ENCODE measurements at regions not wholly inside any gene's neighbourhood (a gene's known extent, or its start where the extent isn't known, plus 50 kb on each side); places are given as distances from the start of the nearest gene placed in this dataset.
"Not testable (repeated sequence)": the region's sequence is repeated elsewhere in the genome, so short reads cannot be mapped to it uniquely, and the experiment has no call there.

DNA sequence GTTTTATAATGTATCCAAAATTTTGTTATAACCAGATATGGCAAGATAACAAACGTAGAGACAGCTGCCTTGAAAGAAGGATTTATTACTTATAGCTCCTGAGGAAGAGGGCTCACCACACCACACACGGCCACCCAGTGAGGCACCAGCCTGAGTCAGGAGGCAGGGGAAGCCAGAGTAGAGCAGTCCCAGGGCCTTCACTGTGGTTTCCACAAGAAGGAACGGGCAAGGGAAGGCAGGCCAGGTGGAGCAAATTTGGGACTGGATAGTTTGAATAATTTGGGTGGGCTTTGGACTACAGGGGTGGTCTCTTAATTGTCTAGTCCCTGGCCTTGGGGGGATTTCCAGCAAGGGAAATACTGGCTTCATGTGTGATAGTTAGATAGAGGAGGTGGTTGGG lies 72.5 kb downstream of the RRAGC start:
- DNase-seq: no peak

DNA sequence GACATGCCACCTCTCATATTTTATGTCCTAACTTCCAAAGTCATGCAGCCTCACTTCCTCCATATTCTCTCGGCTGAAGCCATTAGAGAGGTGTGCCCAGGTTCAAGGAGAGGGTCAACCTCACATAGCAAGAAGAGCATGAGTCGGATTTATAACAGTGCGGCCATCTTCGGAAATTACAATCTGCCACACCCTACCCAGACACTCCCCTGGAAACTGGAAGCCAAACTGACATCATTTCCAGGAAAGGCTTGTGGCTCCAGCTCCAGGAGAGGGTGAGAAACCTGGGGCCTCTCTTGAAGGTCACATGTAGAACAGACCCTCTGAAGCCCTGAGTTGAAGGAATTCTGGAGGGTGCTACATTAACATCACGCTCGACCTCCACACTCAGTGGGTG lies 73.5 kb downstream of the RRAGC start:
- no peak for DNase-seq

DNA sequence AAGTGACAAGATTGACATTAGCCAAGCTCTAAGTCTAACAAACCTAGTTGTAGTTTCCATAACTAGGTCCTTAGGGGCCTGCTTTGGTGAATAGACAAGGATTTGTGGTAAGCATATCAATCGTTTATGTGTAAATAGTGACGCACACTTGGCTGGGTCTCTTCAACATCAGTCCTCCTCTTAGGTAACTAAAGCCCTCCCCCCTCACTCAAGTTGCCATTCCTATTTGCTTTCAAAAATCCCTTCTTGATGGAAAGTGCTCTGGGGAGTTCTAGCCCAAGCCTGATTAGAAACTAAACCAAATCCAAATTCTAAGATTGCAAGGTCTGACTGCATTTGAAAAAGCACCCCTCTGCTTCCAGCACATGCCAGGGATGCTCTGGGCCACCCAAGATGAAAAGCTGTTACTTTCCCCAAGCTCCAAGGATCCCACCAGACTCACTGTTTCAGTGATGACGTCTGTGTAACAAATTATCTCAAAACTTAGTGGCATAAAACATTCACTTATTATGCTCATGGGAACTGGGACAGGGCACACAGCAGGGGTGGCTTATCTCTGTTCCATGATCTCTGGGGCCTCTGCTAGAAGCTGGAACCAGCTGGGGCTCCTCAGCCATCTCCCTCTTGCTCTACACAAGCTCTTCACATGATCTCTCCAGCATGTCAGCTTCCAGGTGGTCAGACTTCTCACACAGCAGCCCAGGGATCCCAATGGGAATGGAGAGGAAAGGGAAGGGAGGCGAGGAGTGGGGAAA lies 74.1 kb downstream of the RRAGC start:
- DNase-seq: no peak

DNA sequence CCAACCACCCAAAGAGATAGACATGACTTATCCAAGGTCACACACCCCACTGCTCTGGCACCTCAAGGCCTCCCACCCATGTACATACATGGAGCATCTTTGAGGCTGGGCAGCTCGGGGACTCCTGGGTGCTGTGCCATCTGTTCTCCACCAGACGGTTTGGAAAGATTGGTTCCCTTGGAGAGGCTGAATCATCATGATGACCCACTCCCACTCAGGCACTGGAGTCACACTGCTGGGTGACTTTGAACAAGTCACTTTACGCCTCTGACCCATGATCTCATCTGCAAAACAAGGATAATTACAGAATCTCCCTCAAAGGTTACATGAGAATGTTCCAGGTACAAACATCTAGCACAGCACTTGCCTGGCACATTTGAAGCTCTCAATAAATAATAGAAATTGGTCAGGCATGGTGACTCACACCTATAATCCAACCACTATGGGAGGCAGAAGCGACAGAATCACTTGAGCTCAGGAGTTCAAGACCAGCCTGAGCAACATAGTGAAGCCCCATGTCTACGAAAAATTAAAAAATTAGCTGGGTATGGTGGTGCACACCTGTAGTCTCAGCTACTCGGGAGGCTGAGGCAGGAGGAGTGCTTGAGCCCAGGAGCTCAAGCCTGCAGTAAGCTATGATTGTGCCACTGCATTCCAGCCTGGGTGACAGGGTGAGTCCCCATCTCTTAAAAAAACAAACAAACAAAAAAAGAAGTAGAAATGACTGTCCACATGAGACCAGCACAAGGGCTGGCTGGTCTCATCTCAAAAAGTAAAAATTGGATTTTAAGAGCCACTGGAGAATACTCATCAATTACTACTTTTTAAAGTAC lies 74.9 kb downstream of the RRAGC start:
- no peak for DNase-seq

DNA sequence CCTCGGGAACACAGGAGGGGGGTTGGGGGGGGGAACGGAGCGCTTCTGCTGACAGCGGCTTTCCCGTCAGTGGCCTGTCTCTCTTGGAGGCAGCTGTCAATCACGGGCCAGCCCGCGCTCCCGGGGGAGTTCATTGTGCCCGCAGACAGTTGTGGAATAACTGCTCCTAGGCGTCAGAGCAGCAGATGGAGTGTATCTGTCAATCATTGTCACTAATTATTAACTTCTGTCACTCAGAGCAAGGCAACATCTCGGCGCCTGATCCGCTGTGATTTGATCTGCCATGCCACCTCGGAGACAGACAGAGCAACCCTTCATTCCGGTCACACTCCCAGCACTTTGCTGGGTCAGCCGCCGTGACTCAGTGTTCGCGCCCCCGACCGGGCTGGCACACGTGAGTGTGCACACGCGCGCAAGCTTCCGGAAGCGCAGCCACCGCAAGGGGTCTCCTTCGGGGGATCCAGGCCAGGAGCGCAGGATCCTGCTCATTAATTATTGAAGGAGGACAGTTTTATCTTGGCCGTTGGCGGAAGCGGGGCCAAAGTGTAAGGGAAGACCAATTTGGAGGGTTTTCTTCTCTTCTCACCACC lies 75.8 kb downstream of the RRAGC start:
- DNase-seq: no peak

DNA sequence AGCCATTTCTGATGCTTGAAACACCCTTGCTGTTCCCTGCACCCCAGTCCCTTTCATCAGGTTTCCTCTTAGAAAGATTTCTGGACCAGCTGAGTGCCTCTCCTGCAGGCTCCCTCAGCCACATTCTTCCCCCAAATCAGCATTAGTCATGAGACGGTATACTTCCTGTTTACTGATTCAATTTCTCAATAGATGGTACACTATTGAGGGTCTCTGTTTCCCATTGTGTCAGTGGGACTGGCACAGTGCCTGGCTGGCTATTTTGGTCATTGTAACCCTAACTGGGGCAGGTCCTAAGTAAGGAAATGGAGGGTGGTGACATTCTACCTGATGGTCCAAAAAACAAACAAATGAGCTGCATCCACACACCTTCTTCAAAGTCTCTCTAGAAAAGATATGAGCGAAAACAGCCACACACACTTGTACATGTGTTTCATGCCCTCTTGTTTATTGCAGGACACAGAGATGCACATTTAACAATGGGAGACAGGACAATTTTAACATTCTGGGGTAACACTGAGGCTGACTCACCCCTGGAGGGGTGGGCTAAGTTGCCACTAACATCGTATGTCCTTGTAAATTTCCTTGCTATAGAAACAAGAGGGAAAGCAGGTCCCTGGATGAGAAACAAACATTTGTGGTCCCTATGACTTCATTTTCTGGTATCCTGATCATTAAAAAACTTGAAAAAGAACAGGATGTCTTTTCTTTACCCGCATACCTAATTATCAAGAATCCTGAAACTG lies 77.5 kb downstream of the RRAGC start:
- DNase-seq: no peak

DNA sequence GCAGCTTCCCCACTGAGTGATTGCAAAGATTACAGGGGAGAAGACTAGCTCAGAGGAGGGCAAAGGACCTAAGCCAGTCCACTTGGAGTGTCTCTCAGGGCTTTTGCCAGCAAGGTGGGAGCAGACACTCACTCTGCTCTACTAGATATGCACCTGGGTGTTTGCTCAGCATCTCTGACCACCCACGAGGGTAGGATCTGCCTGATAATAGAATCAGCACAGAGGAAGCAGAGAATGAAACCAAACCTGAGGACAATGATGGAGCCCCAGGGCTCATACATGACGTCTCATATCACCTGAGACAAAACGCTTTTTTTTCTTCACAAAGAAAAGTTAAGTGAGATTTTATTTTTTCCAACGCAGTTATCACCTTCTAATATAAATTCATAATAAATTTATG lies 79.4 kb downstream of the RRAGC start:
- no peak for DNase-seq

DNA sequence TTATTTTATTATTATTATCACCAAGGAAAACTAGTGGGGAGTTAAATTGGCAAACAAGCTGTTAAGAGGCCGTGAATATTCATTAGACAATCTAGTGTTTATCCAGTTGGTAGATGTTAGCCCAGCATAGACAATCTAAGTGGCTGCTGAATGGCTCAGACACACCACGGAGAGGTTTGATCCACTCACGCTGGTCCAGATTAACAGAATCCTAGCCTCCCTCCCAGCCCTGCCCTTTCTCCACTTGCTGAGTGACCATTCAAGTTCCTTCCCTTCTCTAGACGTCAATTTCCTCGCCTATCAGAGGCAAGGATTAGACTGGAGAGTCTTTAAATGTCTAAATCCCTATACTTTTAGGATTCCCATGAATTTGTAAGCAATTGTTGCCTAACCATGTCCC lies 80.1 kb downstream of the RRAGC start:
- DNase-seq: no peak

DNA sequence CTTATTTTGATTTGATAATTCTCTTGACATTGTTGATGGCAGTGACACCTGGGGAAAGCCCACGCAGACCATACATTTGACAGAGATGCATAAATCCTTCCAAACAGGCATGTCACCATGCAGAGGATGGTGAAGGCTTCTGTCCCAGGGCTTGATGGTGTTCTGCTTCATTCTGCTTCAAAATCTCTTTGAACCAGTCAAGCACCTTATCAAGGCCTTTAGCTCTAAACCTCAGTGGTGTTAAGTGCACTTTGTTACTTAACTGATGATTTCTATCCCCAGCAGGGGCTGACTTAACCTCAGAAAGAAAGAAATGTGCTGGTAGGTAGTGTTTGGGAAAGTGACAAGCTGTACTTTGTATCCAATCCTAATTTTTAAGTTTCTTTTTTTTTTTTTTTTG lies 81.1 kb downstream of the RRAGC start:
- DNase-seq: no peak

DNA sequence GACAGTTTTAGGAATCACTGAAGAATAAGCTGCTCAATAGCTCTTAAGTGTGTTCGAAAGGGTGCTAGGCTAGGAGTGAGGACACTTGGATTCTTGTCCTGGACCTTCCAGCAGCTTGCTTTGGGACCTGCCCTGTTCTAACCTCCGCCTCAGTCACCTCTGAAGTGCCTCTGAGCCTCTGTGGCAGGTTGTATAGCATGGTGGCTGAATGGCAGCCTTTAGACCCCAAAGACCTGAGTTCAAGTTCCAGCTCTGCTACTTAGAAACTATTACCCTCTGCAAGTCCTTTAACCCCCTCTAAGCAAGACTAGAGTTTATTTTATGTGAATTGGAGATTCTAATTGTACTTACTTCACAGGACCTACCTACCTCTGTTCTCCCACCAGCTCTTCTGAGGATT lies 81.5 kb downstream of the RRAGC start:
- DNase-seq: no peak

DNA sequence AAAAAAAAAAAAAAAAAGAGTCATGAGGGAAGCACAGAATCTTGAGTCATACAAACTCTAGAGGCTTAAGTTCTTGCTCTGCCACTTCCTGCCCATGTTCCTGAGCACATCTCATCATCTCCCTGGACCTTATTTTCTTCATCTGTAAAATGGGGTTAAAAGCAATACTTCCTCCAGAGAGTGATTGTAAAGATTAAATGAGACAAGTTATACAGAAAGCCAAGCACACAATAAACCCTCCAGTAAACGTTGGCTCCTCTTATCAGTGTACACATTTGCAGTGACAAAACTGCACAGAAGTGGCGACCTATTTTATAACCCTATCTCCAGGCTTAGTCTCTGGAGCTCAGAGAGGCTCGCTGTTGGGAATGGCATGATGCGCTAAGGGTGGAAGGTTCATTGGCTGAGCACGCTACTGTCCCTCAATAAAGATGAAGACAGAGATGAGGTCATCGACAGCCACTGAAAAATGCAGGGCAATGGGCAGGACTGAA lies 82.1 kb downstream of the RRAGC start:
- no peak for DNase-seq

DNA sequence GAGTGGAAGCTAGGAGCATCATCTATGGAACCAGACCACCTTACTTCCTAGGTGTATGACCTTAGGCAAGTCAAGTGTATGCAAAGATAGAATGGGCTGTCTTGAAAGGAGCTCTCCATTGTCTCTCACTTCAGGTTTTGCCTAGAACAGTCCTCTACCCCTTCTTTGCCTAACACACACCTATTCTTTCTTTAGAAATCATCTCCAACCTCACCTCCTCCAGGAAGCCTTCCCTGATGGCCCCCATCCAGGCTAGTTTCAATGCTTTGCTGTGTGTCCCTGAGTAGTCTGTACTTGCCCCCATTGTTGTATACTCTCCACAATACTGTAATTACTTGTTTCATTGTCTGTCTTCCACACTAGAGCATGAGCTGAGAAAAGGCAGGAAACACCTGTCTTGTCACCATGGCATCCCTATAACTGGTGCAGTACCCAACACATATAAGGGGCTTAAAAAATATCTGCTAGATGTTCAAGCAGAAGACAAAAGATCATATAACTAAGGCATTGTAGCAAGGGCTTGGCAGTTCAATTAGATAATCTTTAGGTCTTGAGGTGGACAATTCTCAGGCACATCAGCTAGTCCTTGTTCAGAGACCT lies 83.0 kb downstream of the RRAGC start:
- DNase-seq: no peak

DNA sequence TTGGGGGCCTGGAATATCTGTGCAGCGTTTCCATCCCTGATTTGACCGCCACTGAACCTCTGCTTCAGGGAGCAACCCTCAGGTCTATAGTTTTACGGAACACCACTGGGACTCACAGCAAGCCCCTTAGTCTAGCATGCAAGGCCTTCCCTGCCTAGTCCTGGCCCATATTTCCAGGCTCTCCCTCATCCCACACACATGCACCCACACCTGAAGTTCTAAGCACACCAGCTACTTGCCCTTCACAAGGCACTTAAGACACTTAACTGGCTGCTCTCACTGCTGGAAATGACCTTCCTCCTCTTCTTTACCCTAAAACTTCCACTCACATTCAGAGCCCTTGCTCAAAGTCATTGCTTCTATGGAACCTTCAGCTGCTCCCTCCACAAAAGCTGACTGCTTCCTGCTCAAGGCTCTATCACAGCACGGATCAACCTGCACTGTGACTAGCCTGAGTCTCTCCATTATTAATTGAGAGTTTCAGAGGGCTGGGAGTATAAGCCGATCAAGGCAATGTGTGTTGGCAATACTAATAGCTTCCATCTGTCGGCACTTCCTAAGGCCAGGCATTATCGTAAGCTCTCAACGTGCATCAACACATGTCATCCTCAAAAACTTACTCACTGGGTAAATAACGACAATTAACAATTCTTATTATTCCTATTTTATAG lies 84.3 kb downstream of the RRAGC start:
- DNase-seq: no peak

DNA sequence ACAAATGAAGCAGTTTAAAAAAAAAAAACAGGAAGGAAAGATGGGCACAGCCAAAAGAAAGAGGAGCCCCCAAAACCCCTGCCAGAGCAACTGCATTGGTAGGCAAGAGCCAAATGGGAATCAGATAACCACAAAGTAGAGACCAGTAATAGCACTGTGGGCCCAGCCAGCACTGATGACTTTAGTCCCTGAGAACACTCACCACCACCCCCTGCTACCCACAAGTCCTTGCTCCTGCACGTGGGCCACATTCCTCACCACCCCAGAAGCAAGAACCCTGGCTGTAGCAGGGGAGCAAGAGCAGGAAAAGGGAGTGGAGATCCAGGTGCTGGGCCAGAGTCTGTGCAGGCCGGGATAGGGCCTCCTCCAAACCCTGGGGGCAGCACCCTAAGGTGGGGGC lies 86.1 kb downstream of the RRAGC start:
- DNase-seq: no peak

DNA sequence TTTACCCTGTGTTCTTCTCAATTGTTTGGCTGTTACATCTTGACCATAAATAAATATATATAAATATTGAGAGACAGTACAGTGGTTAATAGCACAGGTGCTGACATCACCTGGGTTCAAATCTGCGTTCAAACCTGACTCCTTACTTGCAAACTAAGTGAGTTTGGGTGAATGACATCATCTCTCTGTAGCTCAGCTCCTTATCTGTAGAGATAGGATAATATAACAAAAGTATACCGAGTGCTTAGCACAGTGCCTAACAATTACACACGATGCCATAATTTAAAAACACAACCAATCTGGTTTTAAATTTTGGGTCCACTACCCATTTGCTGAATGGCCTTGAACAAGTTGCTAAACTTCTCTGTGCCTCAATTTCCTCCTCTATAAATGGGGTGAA lies 86.6 kb downstream of the RRAGC start:
- no peak for DNase-seq

DNA sequence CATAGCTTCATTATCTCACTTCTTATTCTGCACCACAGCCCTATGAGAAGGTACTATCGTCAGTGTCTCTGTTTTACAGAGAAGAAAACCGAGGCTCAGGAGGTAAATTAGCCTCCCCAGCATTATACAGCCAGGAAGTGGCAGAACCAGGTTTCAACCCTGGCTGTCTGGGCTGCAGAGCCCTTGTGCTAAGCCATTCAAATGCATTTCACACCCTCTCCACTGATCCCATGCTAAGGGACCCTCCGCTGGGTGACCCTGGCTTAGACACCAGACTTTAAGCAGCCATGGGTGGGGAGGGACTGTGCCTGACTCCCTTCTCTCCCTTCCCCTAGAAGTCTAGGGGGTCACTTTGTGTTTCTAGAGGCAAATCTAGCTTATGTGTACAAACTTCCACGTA lies 87.5 kb downstream of the RRAGC start:
- no peak for DNase-seq

DNA sequence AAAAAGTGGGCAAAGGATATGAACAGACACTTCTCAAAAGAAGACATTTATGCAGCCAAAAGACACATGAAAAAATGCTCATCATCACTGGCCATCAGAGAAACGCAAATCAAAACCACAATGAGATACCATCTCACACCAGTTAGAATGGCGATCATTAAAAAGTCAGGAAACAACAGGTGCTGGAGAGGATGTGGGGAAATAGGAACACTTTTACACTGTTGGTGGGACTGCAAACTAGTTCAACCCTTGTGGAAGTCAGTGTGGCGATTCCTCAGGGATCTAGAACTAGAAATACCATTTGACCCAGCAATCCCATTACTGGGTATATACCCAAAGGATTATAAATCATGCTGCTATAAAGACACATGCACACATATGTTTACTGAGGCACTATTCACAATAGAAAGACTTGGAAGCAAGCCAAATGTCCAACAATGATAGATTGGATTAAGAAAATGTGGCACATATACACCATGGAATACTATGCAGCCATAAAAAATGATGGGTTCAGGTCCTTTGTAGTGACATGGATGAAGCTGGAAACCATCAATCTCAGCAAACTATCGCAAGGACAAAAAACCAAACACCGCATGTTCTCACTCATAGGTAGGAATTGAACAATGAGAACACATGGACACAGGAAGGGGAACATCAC lies 88.9 kb downstream of the RRAGC start:
- not testable (repeated sequence) for DNase-seq

DNA sequence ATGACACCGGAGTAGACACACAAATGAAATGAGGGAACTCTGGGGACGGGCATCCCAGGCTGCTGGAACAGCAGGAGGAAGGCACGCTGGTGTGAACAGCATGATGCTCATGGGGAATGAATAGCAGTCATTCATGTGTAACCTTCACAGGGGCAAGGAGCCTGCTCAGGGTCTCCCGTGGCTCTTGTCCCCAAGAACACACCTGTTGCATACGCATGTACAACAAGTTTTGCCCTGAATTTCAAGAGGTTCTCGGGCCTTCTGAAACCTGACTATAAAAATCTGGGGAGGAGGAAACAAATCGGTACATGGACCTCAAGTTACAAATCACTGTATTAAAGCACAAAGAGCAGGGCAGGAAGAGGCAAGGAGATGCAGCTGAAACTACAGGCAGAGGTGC lies 93.4 kb downstream of the RRAGC start:
- DNase-seq: no peak

DNA sequence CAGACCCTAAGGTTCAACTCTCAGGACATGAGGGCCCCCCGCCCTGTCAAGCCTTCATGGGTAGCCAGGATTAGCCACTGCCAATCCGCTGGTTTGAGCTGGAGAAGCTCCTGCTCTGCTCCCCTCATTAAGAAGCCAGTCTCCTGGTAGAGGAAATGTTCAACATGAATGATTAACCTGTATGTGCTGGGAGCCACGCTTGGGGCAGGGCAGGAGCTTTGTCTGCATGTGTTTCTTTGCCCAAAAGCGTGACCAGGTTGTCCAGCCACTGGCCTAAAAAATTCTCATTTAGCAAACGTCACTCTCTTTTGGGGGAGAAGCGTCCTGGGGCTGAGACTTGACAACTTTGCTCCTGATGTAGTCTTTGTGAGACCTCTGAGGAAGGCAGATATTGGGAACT lies 96.5 kb downstream of the RRAGC start:
- DNase-seq: no peak

DNA sequence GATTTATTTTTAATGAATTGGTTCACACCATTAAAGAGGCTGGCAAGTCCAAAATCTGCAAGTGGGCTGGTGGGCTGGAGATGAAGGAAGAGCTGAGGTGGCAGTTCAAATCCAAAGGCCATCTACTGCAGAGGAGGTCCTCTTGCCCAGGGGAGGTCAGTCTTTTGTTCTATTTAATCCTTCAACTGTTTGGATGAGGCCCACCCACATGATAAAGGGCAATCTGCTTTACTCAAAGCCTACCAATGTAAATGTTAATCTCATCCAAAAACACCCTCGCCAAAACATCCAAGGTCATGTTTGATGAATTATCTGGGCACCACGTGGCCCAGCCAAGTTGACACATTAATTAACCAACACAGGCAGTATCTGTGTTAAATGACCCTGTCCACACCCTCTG lies 99.0 kb downstream of the RRAGC start:
- no peak for DNase-seq

DNA sequence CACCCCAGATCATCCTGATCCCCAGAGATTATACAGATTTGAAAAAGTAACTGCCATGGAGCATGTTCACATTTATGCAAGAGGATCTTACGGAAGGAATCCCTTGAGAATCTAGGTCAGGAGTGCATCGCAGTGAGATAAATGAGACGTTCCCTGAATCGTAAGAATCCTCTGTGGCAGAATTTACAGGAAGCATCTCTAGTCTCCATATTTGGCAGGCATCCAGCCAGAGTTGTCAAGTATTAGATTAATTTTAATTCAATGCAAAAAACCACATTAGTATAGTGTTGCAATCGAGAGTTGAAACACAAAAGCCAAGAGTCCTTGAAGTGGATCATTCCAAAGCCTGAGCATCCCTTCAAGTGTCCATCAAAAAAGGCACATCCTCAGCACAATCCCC lies 100.8 kb downstream of the RRAGC start:
- DNase-seq: no peak

Data from hindlimb muscle (tissue), 1 donor.